HG02885 (cell line): ENCODE measurements at regions not wholly inside any gene's neighbourhood (a gene's known extent, or its start where the extent isn't known, plus 50 kb on each side); places are given as distances from the start of the nearest gene placed in this dataset.
A peak's percentile ranks its signal among the peaks of the same experiment; 100 is the strongest.

ENCODE experiments used
- ATAC-seq: cut with Tn5 transposase; IDR thresholded peaks from one replicate; pipeline ENCODE4 v1.9.1; 2021; ENCODE audit warnings: mild to moderate bottlenecking; ENCODE audit not compliant: unreplicated experiment, poor library complexity

- ATAC-seq: no peak
Observed at GRCh38 chr6:141705431-141705830, 427.3 kb upstream of the GJE1 start.

- no peak for ATAC-seq
Observed at GRCh38 chr6:141704151-141704550, 428.6 kb upstream of the GJE1 start.

- no peak for ATAC-seq
Observed at GRCh38 chr6:141701732-141702131, 431.0 kb upstream of the GJE1 start.

GRCh38 chr6:141700819-141701218 lies 431.9 kb upstream of the GJE1 start:
- ATAC-seq: no peak

- peak; percentile 59 for ATAC-seq
Observed at GRCh38 chr6:141688916-141689315, 443.8 kb upstream of the GJE1 start.

- ATAC-seq: no peak
Observed at GRCh38 chr6:141685416-141685815, 447.3 kb upstream of the GJE1 start.

GRCh38 chr6:141682391-141682790 lies 450.3 kb upstream of the GJE1 start:
- no peak for ATAC-seq

- peak; percentile 80 for ATAC-seq
Observed at GRCh38 chr6:141677598-141678211, 455.0 kb upstream of the GJE1 start.

GRCh38 chr6:141675957-141676356 lies 456.8 kb upstream of the GJE1 start:
- ATAC-seq: no peak

- no peak for ATAC-seq
Observed at GRCh38 chr6:141669141-141669540, 463.6 kb upstream of the GJE1 start.

GRCh38 chr6:141667580-141668309 lies 465.0 kb upstream of the GJE1 start:
- no peak for ATAC-seq

- no peak for ATAC-seq
Observed at GRCh38 chr6:141666187-141666586, 466.5 kb upstream of the GJE1 start.

GRCh38 chr6:141664744-141665143 lies 468.0 kb upstream of the GJE1 start:
- ATAC-seq: no peak

- no peak for ATAC-seq
Observed at GRCh38 chr6:141659582-141659981, 473.1 kb upstream of the GJE1 start.

GRCh38 chr6:141658696-141659095 lies 474.0 kb upstream of the GJE1 start:
- no peak for ATAC-seq

GRCh38 chr6:141657812-141658211 lies 474.9 kb upstream of the GJE1 start:
- no peak for ATAC-seq

GRCh38 chr6:141653590-141653989 lies 479.1 kb upstream of the GJE1 start:
- no peak for ATAC-seq

- ATAC-seq: no peak
Observed at GRCh38 chr6:141641951-141642350, 490.8 kb upstream of the GJE1 start.

GRCh38 chr6:141641406-141641805 lies 491.3 kb upstream of the GJE1 start:
- no peak for ATAC-seq

GRCh38 chr6:141635621-141636020 lies 497.1 kb upstream of the GJE1 start:
- ATAC-seq: no peak

- no peak for ATAC-seq
Observed at GRCh38 chr6:141634269-141634668, 498.5 kb upstream of the GJE1 start.

GRCh38 chr6:141624301-141624700 lies 508.4 kb upstream of the GJE1 start:
- no peak for ATAC-seq
